ENCODE measurements at regions not wholly inside any gene's neighbourhood (a gene's known extent, or its start where the extent isn't known, plus 50 kb on each side); places are given as distances from the start of the nearest gene placed in this dataset.
"Not testable (repeated sequence)": the region's sequence is repeated elsewhere in the genome, so short reads cannot be mapped to it uniquely, and the experiment has no call there.

GRCh38 chr3:19825193-19825592 is 108.8 kb downstream of the EFHB start:
- 0 out of 2 replicates have a peak, but pooled peaks cover 3% of the 10 kb centered on the region for H3K9me3 ChIP-seq (ENCODE audit: low read length)
- no peak overlapping the region for H3K4me3 ChIP-seq (ENCODE audit: low read length)
- no peaks in the 10 kb centered on the region for H3K27me3 ChIP-seq (ENCODE audit: low read length)
- no peak overlapping the region for H2AFZ ChIP-seq (ENCODE audit: low read length)
- no peak overlapping the region for H3K9ac ChIP-seq (ENCODE audit: low read length)
- no peaks in the 10 kb centered on the region for H3K36me3 ChIP-seq (ENCODE audit: insufficient read depth, low read length)
- no peaks in the 10 kb centered on the region for H3K79me2 ChIP-seq (ENCODE audit: low read length)
- no peaks in the 10 kb centered on the region for H3K9me2 ChIP-seq (replicated peaks; ENCODE audit: insufficient read depth, low read length)
- DNase-seq: no peak
- H3K4me2 ChIP-seq (ENCODE audit: low read depth, low read length, poor library complexity, severe bottlenecking): no peak overlapping the region
- no peaks in the 10 kb centered on the region for H4K20me1 ChIP-seq (ENCODE audit: insufficient read depth, low read depth, low read length)
- H3K4me1 ChIP-seq (ENCODE audit: low read length): no peaks in the 10 kb centered on the region
- H3K27ac ChIP-seq (ENCODE audit: low read length): no peak overlapping the region

GRCh38 chr3:19822805-19823204 is 111.2 kb downstream of the EFHB start:
- no peaks in the 10 kb centered on the region for H3K36me3 ChIP-seq (ENCODE audit: insufficient read depth, low read length)
- H3K4me3 ChIP-seq (ENCODE audit: low read length): no peak overlapping the region
- H3K9ac ChIP-seq (ENCODE audit: low read length): no peak overlapping the region
- no peaks in the 10 kb centered on the region for H3K4me1 ChIP-seq (ENCODE audit: low read length)
- H3K79me2 ChIP-seq (ENCODE audit: low read length): no peaks in the 10 kb centered on the region
- no peaks in the 10 kb centered on the region for H3K9me2 ChIP-seq (replicated peaks; ENCODE audit: insufficient read depth, low read length)
- no peaks in the 10 kb centered on the region for H4K20me1 ChIP-seq (ENCODE audit: insufficient read depth, low read depth, low read length)
- 0 out of 2 replicates have a peak, but pooled peaks cover 3% of the 10 kb centered on the region for H3K9me3 ChIP-seq (ENCODE audit: low read length)
- no peaks in the 10 kb centered on the region for H3K27me3 ChIP-seq (ENCODE audit: low read length)
- H3K27ac ChIP-seq (ENCODE audit: low read length): no peak overlapping the region
- DNase-seq: no peak
- no peak overlapping the region for H3K4me2 ChIP-seq (ENCODE audit: low read depth, low read length, poor library complexity, severe bottlenecking)
- H2AFZ ChIP-seq (ENCODE audit: low read length): no peak overlapping the region

GRCh38 chr3:19816631-19817030 is 117.4 kb downstream of the EFHB start:
- Histone ChIP-seq H3K4me3 (ENCODE audit: low read length) (no peak overlapping the region), H2AFZ (ENCODE audit: low read length) (no peak overlapping the region), H3K4me1 (ENCODE audit: low read length) (no peaks in the 10 kb centered on the region), H3K9me3 (ENCODE audit: low read length) (no peaks in the 10 kb centered on the region), H3K36me3 (ENCODE audit: insufficient read depth, low read length) (no peaks in the 10 kb centered on the region), H3K27ac (ENCODE audit: low read length) (no peak overlapping the region), H3K4me2 (ENCODE audit: low read depth, low read length, poor library complexity, severe bottlenecking) (no peak overlapping the region), H3K27me3 (ENCODE audit: low read length) (no peaks in the 10 kb centered on the region), H4K20me1 (ENCODE audit: insufficient read depth, low read depth, low read length) (no peaks in the 10 kb centered on the region), H3K9me2 (replicated peaks; ENCODE audit: insufficient read depth, low read length) (no peaks in the 10 kb centered on the region), H3K9ac (ENCODE audit: low read length) (no peak overlapping the region), H3K79me2 (ENCODE audit: low read length) (no peaks in the 10 kb centered on the region)
- no peak for DNase-seq

GRCh38 chr3:19815805-19816204 is 118.2 kb downstream of the EFHB start:
- no peaks in the 10 kb centered on the region for H3K79me2 ChIP-seq (ENCODE audit: low read length)
- no peaks in the 10 kb centered on the region for H3K9me2 ChIP-seq (replicated peaks; ENCODE audit: insufficient read depth, low read length)
- no peak overlapping the region for H3K9ac ChIP-seq (ENCODE audit: low read length)
- DNase-seq: no peak
- no peak overlapping the region for H3K4me2 ChIP-seq (ENCODE audit: low read depth, low read length, poor library complexity, severe bottlenecking)
- no peaks in the 10 kb centered on the region for H3K27me3 ChIP-seq (ENCODE audit: low read length)
- H3K36me3 ChIP-seq (ENCODE audit: insufficient read depth, low read length): no peaks in the 10 kb centered on the region
- no peak overlapping the region for H3K4me3 ChIP-seq (ENCODE audit: low read length)
- H3K4me1 ChIP-seq (ENCODE audit: low read length): no peaks in the 10 kb centered on the region
- no peak overlapping the region for H2AFZ ChIP-seq (ENCODE audit: low read length)
- H4K20me1 ChIP-seq (ENCODE audit: insufficient read depth, low read depth, low read length): no peaks in the 10 kb centered on the region
- H3K27ac ChIP-seq (ENCODE audit: low read length): no peak overlapping the region
- no peaks in the 10 kb centered on the region for H3K9me3 ChIP-seq (ENCODE audit: low read length)

GRCh38 chr3:19813743-19814142 is 120.3 kb downstream of the EFHB start:
- H3K4me3 ChIP-seq (ENCODE audit: low read length); H3K9me3 ChIP-seq (ENCODE audit: low read length); H3K9me2 ChIP-seq (replicated peaks; ENCODE audit: insufficient read depth, low read length); H2AFZ ChIP-seq (ENCODE audit: low read length); H3K27me3 ChIP-seq (ENCODE audit: low read length); DNase-seq; H3K36me3 ChIP-seq (ENCODE audit: insufficient read depth, low read length); H3K4me2 ChIP-seq (ENCODE audit: low read depth, low read length, poor library complexity, severe bottlenecking); H3K4me1 ChIP-seq (ENCODE audit: low read length); H3K79me2 ChIP-seq (ENCODE audit: low read length); H3K27ac ChIP-seq (ENCODE audit: low read length); H4K20me1 ChIP-seq (ENCODE audit: insufficient read depth, low read depth, low read length); H3K9ac ChIP-seq (ENCODE audit: low read length): not testable (repeated sequence)

GRCh38 chr3:19811689-19812088 is 122.3 kb downstream of the EFHB start:
- Histone ChIP-seq H3K9me3 (ENCODE audit: low read length) (no peaks in the 10 kb centered on the region), H3K4me1 (ENCODE audit: low read length) (no peaks in the 10 kb centered on the region), H3K9ac (ENCODE audit: low read length) (no peak overlapping the region), H3K27me3 (ENCODE audit: low read length) (no peaks in the 10 kb centered on the region), H4K20me1 (ENCODE audit: insufficient read depth, low read depth, low read length) (no peaks in the 10 kb centered on the region), H3K4me3 (ENCODE audit: low read length) (no peak overlapping the region), H3K36me3 (ENCODE audit: insufficient read depth, low read length) (no peaks in the 10 kb centered on the region), H3K27ac (ENCODE audit: low read length) (no peak overlapping the region), H3K9me2 (replicated peaks; ENCODE audit: insufficient read depth, low read length) (no peaks in the 10 kb centered on the region), H3K4me2 (ENCODE audit: low read depth, low read length, poor library complexity, severe bottlenecking) (no peak overlapping the region), H3K79me2 (ENCODE audit: low read length) (no peaks in the 10 kb centered on the region), H2AFZ (ENCODE audit: low read length) (no peak overlapping the region)
- DNase-seq: no peak

- Histone ChIP-seq H3K27ac (ENCODE audit: low read length) (no peak overlapping the region), H3K4me1 (ENCODE audit: low read length) (no peaks in the 10 kb centered on the region), H3K4me2 (ENCODE audit: low read depth, low read length, poor library complexity, severe bottlenecking) (no peak overlapping the region), H4K20me1 (ENCODE audit: insufficient read depth, low read depth, low read length) (no peaks in the 10 kb centered on the region), H3K79me2 (ENCODE audit: low read length) (no peaks in the 10 kb centered on the region), H2AFZ (ENCODE audit: low read length) (no peak overlapping the region), H3K9me3 (ENCODE audit: low read length) (no peaks in the 10 kb centered on the region), H3K4me3 (ENCODE audit: low read length) (no peak overlapping the region), H3K27me3 (ENCODE audit: low read length) (no peaks in the 10 kb centered on the region), H3K36me3 (ENCODE audit: insufficient read depth, low read length) (no peaks in the 10 kb centered on the region), H3K9ac (ENCODE audit: low read length) (no peak overlapping the region), H3K9me2 (replicated peaks; ENCODE audit: insufficient read depth, low read length) (no peaks in the 10 kb centered on the region)
- DNase-seq: no peak
Measured at GRCh38 chr3:19808834-19809233, 125.2 kb downstream of the EFHB start.

- no peak overlapping the region for H3K9ac ChIP-seq (ENCODE audit: low read length)
- no peak for DNase-seq
- H4K20me1 ChIP-seq (ENCODE audit: insufficient read depth, low read depth, low read length): no peaks in the 10 kb centered on the region
- H3K9me3 ChIP-seq (ENCODE audit: low read length): peaks cover 5% of the 10 kb centered on the region; the same call in 1 of the 2 replicates
- no peaks in the 10 kb centered on the region for H3K27me3 ChIP-seq (ENCODE audit: low read length)
- H3K4me1 ChIP-seq (ENCODE audit: low read length): no peaks in the 10 kb centered on the region
- H3K79me2 ChIP-seq (ENCODE audit: low read length): no peaks in the 10 kb centered on the region
- no peak overlapping the region for H3K4me3 ChIP-seq (ENCODE audit: low read length)
- H3K36me3 ChIP-seq (ENCODE audit: insufficient read depth, low read length): no peaks in the 10 kb centered on the region
- no peak overlapping the region for H3K27ac ChIP-seq (ENCODE audit: low read length)
- H3K9me2 ChIP-seq (replicated peaks; ENCODE audit: insufficient read depth, low read length): no peaks in the 10 kb centered on the region
- no peak overlapping the region for H3K4me2 ChIP-seq (ENCODE audit: low read depth, low read length, poor library complexity, severe bottlenecking)
- no peak overlapping the region for H2AFZ ChIP-seq (ENCODE audit: low read length)
Measured at GRCh38 chr3:19799887-19800286, 134.1 kb downstream of the EFHB start.

- Histone ChIP-seq H3K27ac (ENCODE audit: low read length) (no peak overlapping the region), H4K20me1 (ENCODE audit: insufficient read depth, low read depth, low read length) (no peaks in the 10 kb centered on the region), H3K4me1 (ENCODE audit: low read length) (no peaks in the 10 kb centered on the region), H2AFZ (ENCODE audit: low read length) (no peak overlapping the region), H3K9ac (ENCODE audit: low read length) (no peak overlapping the region), H3K36me3 (ENCODE audit: insufficient read depth, low read length) (no peaks in the 10 kb centered on the region), H3K4me2 (ENCODE audit: low read depth, low read length, poor library complexity, severe bottlenecking) (no peak overlapping the region), H3K4me3 (ENCODE audit: low read length) (no peak overlapping the region), H3K9me2 (replicated peaks; ENCODE audit: insufficient read depth, low read length) (no peaks in the 10 kb centered on the region), H3K79me2 (ENCODE audit: low read length) (no peaks in the 10 kb centered on the region), H3K27me3 (ENCODE audit: low read length) (no peaks in the 10 kb centered on the region), H3K9me3 (ENCODE audit: low read length) (peaks cover 5% of the 10 kb centered on the region; the same call in 1 of the 2 replicates)
- DNase-seq: no peak
Measured at GRCh38 chr3:19799115-19799514, 134.9 kb downstream of the EFHB start.
